HUDEP-2 (cell line): ENCODE measurements at regions not wholly inside any gene's neighbourhood (a gene's known extent, or its start where the extent isn't known, plus 50 kb on each side); places are given as distances from the start of the nearest gene placed in this dataset.
"Not testable (repeated sequence)": the region's sequence is repeated elsewhere in the genome, so short reads cannot be mapped to it uniquely, and the experiment has no call there.

Source experiments
- DNase-seq, 76 experiments: peaks; one replicate each; lab custom pipeline; 2025; ENCODE audit not compliant: unreplicated experiment in 76 of 76; lab: John Stamatoyannopoulos, UW

GRCh38 chr3:187890405-187890752 is 145.1 kb upstream of the BCL6 start:
- not testable (repeated sequence) for DNase-seq

- no peak for DNase-seq
Observed at GRCh38 chr3:187896646-187897045, 151.4 kb upstream of the BCL6 start.

DNA sequence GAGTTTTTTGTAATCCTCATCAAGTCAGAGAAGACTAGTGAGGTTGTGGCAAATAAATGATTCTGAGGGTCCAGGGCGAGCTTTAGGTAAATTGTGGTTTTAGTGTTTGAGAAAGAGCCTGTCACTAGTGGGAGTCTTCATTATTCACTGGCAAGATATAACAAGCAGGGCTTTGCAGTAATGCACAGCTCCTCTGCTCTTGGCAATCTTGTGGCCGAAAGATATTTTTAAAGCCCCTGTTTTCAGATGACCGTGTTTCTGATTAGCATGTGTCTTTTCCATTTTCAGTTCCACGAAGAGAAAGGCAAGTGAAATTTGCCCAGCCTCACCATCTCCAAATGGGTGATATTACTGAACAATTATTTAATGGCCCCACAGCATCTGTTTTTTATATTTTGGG is 154.0 kb upstream of the BCL6 start:
- DNase-seq = no peak

- no peak for DNase-seq
Observed at GRCh38 chr3:187900993-187901755, 155.9 kb upstream of the BCL6 start.

DNA sequence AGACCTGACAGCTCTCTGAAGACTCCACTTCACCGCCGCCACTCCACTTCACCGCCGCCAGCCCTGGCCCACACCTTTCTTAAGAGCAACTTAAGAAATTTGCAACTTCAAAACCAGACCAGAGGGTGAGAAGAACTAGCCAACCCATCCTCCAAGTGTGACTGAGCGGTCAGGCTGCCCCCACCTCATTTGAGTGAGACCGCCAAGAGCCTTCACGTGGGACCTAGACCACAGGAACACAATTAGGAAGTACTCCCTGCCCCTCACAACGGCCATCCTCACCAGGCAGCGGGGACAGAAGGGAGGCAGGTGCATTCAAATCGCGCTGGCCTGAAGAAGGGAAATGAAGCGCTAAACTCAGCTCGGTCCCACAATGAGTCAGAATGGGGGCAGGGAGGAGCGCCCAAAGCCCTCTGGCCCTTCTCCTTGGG is 156.8 kb upstream of the BCL6 start:
- DNase-seq = no peak

GRCh38 chr3:187902936-187903335 is 157.7 kb upstream of the BCL6 start:
- no peak for DNase-seq

- DNase-seq = no peak
Observed at GRCh38 chr3:187903697-187904096, 158.4 kb upstream of the BCL6 start.

DNA sequence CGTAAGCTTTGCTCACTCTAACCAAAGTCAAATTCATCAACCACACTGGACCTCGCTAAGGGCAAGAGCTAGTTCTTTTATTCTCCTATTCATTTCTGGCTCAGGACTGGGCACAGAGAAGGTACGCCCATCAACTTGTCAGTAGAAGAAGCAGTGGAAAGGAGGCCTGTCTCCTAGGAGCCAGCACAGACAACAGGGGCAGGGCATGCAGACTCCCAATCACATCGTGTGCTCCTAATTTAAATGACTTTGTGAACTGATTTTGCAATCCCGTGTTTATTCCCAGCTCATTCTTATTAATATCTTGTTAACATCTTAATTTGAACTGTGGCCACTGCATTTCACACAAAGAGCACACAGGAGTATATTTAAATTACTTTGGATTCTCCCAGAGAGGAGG is 161.1 kb upstream of the BCL6 start:
- no peak for DNase-seq

- DNase-seq = no peak
Observed at GRCh38 chr3:187906920-187907319, 161.7 kb upstream of the BCL6 start.

- DNase-seq = no peak
Observed at GRCh38 chr3:187909866-187910265, 164.6 kb upstream of the BCL6 start.

DNA sequence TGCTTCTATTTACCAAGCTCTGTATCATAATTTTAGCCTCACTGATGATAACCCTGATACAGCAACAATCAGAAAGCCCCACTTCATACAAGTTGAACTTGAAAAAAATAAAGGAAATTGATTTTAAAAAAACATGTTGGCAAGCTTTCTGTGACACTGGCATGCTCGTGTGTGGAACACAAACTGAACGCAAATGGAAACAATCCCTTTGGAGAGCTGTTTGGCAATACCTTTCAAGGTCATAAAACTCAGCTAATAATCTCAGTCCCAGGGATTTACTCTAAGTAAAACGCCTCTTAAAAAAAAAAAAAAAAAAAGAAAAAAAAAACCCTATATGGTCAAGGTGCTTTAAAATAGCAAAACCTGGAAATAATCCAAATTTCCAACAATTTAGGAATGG is 166.7 kb upstream of the BCL6 start:
- DNase-seq = no peak

- DNase-seq = no peak
Observed at GRCh38 chr3:187913617-187914033, 168.4 kb upstream of the BCL6 start.

- no peak for DNase-seq
Observed at GRCh38 chr3:187914231-187914630, 169.0 kb upstream of the BCL6 start.

- DNase-seq = no peak
Observed at GRCh38 chr3:187916072-187916471, 170.8 kb upstream of the BCL6 start.

- DNase-seq = no peak
Observed at GRCh38 chr3:187918081-187918644, 172.9 kb upstream of the BCL6 start.

- no peak for DNase-seq
Observed at GRCh38 chr3:187919048-187919447, 173.8 kb upstream of the BCL6 start.

- DNase-seq = no peak
Observed at GRCh38 chr3:187919544-187919943, 174.3 kb upstream of the BCL6 start.

- DNase-seq = no peak
Observed at GRCh38 chr3:187920030-187920429, 174.8 kb upstream of the BCL6 start.

DNA sequence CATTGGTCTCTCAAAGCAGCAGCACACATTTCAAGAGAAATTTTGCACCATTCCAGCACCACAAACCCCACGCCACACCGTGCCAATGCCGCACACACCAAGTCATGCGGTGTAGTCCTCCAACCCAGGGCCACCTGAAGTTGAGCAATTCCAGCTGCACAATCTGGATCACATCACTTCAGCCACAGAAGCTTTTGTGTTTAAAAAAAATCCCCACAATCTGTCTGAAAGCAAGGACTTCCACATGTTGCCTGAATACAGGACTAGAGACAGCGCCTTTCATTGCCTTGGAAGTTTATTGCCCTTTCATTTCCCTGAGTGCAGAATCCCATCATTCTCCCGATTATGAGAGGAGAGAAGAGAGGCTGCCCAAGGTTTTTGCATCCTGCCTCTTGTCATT is 175.6 kb upstream of the BCL6 start:
- DNase-seq = no peak

DNA sequence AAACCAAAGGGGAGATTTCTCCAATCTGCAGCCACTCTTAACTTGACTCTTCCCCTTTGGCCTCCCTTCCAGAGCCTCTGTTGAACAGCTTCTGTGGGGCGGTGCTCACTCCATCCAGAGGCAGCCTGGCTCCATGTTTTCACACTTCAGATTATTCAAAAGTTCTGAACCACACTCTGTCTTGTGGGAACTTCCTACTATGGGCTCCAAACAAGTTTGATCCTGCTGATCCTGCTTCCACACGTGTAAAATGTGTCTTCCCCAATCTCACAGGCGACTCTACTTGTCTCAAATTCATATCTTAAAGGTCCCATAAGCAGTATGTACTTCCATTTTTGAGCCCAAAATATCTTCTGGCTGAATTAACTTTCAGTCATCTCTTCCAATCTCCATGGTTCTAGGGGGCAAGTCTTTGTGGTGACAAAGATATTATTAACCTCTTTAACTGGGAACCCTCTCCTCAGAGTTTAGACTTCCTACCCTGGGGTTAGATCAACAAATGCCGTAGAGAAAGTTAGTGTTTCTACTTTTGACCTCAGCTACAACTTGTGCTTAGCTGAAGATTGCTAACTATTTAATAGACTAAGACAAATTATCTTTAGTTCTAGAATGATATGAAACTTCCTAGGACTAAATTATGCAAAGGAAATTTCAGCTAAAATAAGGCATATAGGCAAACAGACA is 176.3 kb upstream of the BCL6 start:
- no peak for DNase-seq

GRCh38 chr3:187922704-187923416 is 177.6 kb upstream of the BCL6 start:
- no peak for DNase-seq
